Body of pancreas (tissue), 4 donors: ENCODE measurements at regions not wholly inside any gene's neighbourhood (a gene's known extent, or its start where the extent isn't known, plus 50 kb on each side); places are given as distances from the start of the nearest gene placed in this dataset.

ENCODE experiments used
- ATAC-seq: fragments of 150-250 bp; one replicate; pipeline ENCODE4 v1.9.1; 2016
- DNase-seq, 4 donors: peaks; one replicate each; pipeline ENCODE4 v3.0.0-alpha.2; 2019
- H3K27ac ChIP-seq, 4 donors: fragments of 200-600 bp; sonication (generic); 1 replicate in 3 of 4; 2 replicates in 1 of 4; pipeline versions ENCODE4 v1.5.1 to v1.6.1; 2016 to 2019; ENCODE audit warnings: mild to moderate bottlenecking in 1 of 4, mixed read lengths in 1 of 4, moderate library complexity in 1 of 4
- H3K27me3 ChIP-seq, 2 donors: fragments of 200-600 bp; sonication (generic); one replicate each; pipeline ENCODE4 v1.6.0; 2016; ENCODE audit warnings: mild to moderate bottlenecking in 1 of 2
- H3K36me3 ChIP-seq, 2 donors: fragments of 200-600 bp; sonication (generic); replicated peaks in 1 of 2; 2 replicates each; pipeline ENCODE4 v1.5.1; 2016; ENCODE audit warnings: low read depth in 2 of 2; ENCODE audit not compliant: insufficient read depth in 1 of 2
- H3K4me1 ChIP-seq: fragments of 200-600 bp; sonication (generic); one replicate; pipeline ENCODE4 v1.6.0; 2016
- H3K4me3 ChIP-seq, 2 donors: fragments of 200-600 bp; sonication (generic); 1 replicate in 1 of 2; 2 replicates in 1 of 2; pipeline ENCODE4 v1.5.1; 2016 to 2019
- H3K9me3 ChIP-seq, 3 donors: fragments of 200-600 bp; sonication (generic); 1 replicate in 2 of 3; 2 replicates in 1 of 3; pipeline ENCODE4 v1.5.1; 2016
- CTCF ChIP-seq, 7 experiments: fragments of 450-650 bp in 4 of 7; fragments of 200-600 bp in 3 of 7; sonication (generic) in 3 of 7; IDR thresholded peaks; one replicate each; pipeline ENCODE4 v1.5.1; 2016 to 2019; ENCODE audit warnings: antibody characterized with exemption in 7 of 7
- POLR2A ChIP-seq, 3 donors: fragments of 450-650 bp; IDR thresholded peaks; one replicate each; pipeline ENCODE4 v1.6.1; 2016; ENCODE audit warnings: antibody characterized with exemption in 3 of 3, mild to moderate bottlenecking in 2 of 3
- WGBS, 2 donors: methylation state at CpG; one replicate each; pipeline ENCODE4 v1.1.5; 2017; 5-methylcytosine and 5-hydroxymethylcytosine counted together
- intact Hi-C: fragments of 100-400 bp; cut with DNase I; formaldehyde crosslinking; loops from one replicate; pipeline ENCODE4 v1.15.1; 2023

GRCh38 chr4:23169608-23170311 lies 477.0 kb downstream of the GBA3 start:
- no peaks in the 10 kb centered on the region for H3K27me3 ChIP-seq
- TF ChIP-seq POLR2A (IDR thresholded peaks at IDR 0.05) (no peak), CTCF (IDR thresholded peaks at IDR 0.05) (no peak)
- no peaks in the 10 kb centered on the region for H3K4me1 ChIP-seq
- H3K9me3 ChIP-seq = no peaks in the 10 kb centered on the region
- WGBS, 2 donors = 56 to 62% methylated on average over 6 of the region's 6 CpGs
- intact Hi-C loops = no loop called here
- DNase-seq = no peak
- no peak overlapping the region for H3K27ac ChIP-seq
- no peaks in the 10 kb centered on the region for H3K36me3 ChIP-seq
- H3K4me3 ChIP-seq = no peak overlapping the region
- ATAC-seq = no peak

GRCh38 chr4:23166919-23167318 lies 474.2 kb downstream of the GBA3 start:
- intact Hi-C loops = no loop called here
- Histone ChIP-seq H3K9me3 (no peaks in the 10 kb centered on the region), H3K36me3 (no peaks in the 10 kb centered on the region), H3K4me3 (no peak overlapping the region), H3K27me3 (no peaks in the 10 kb centered on the region), H3K27ac (no peak overlapping the region), H3K4me1 (no peaks in the 10 kb centered on the region)
- 39 to 43% methylated on average over 1 of the region's 1 CpG for WGBS, 2 donors
- no peak for TF ChIP-seq CTCF (IDR thresholded peaks at IDR 0.05)
- TF ChIP-seq POLR2A (IDR thresholded peaks at IDR 0.05) = no peak
- ATAC-seq (no peak), DNase-seq (no peak)

DNA sequence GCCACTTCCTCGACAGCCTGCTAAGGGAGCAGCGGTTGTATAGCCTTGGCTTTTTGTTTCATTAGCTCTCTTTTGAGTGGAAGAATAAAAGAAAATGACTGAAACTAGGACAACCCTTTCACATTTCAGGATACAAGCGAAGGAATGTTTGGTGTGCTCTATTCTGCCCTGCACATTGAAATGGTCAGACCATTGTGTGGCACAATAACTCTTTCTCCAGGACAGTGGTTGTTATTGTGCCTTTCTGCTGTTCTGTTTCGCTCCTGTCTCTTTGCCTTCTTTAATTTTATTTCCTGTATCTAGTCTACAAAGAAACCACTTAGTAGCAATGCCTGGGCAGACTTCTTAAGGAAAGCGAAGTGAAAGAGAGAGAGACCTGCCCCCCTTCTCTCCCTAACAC lies 473.7 kb downstream of the GBA3 start:
- Histone ChIP-seq H3K27ac (no peak overlapping the region), H3K4me3 (no peak overlapping the region), H3K27me3 (no peaks in the 10 kb centered on the region), H3K36me3 (no peaks in the 10 kb centered on the region), H3K9me3 (no peaks in the 10 kb centered on the region), H3K4me1 (no peaks in the 10 kb centered on the region)
- DNase-seq (no peak), ATAC-seq (no peak)
- intact Hi-C loops = no loop called here
- no peak for TF ChIP-seq CTCF (IDR thresholded peaks at IDR 0.05)
- no peak for TF ChIP-seq POLR2A (IDR thresholded peaks at IDR 0.05)
- WGBS, 2 donors = 73 to 80% methylated on average over 5 of the region's 5 CpGs

DNA sequence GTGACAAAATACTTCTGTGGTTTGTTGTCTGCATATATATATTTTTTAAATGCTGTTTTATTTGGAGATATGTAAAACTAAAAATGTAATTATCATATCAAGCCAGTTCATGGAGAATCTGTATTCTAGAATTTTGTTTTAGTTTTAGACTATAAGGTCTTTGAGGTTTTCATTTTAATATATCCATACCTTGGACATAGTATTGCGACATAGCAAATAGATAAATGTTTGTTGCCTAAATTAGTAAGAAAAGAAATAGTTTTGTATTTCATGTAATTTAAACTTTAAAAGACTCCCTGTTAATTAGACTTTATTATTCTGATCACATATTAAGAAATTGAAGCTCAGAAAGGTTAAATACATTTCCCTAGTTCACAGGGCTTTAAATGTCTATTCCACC lies 472.9 kb downstream of the GBA3 start:
- Histone ChIP-seq H3K4me3 (no peak overlapping the region), H3K4me1 (no peaks in the 10 kb centered on the region), H3K27me3 (no peaks in the 10 kb centered on the region), H3K36me3 (no peaks in the 10 kb centered on the region), H3K9me3 (no peaks in the 10 kb centered on the region), H3K27ac (no peak overlapping the region)
- ATAC-seq = no peak
- TF ChIP-seq CTCF (IDR thresholded peaks at IDR 0.05) (no peak), POLR2A (IDR thresholded peaks at IDR 0.05) (no peak)
- intact Hi-C loops = no loop called here
- DNase-seq = no peak
- WGBS, 2 donors = 91 to 96% methylated on average over 1 of the region's 1 CpG
